GM18870 (cell line): ENCODE measurements at regions not wholly inside any gene's neighbourhood (a gene's known extent, or its start where the extent isn't known, plus 50 kb on each side); places are given as distances from the start of the nearest gene placed in this dataset.
"Not testable (repeated sequence)": the region's sequence is repeated elsewhere in the genome, so short reads cannot be mapped to it uniquely, and the experiment has no call there.

Experiments
- ATAC-seq: cut with Tn5 transposase; IDR thresholded peaks from one replicate; pipeline ENCODE4 v1.9.1; 2021; ENCODE audit warnings: moderate library complexity; ENCODE audit not compliant: unreplicated experiment

DNA sequence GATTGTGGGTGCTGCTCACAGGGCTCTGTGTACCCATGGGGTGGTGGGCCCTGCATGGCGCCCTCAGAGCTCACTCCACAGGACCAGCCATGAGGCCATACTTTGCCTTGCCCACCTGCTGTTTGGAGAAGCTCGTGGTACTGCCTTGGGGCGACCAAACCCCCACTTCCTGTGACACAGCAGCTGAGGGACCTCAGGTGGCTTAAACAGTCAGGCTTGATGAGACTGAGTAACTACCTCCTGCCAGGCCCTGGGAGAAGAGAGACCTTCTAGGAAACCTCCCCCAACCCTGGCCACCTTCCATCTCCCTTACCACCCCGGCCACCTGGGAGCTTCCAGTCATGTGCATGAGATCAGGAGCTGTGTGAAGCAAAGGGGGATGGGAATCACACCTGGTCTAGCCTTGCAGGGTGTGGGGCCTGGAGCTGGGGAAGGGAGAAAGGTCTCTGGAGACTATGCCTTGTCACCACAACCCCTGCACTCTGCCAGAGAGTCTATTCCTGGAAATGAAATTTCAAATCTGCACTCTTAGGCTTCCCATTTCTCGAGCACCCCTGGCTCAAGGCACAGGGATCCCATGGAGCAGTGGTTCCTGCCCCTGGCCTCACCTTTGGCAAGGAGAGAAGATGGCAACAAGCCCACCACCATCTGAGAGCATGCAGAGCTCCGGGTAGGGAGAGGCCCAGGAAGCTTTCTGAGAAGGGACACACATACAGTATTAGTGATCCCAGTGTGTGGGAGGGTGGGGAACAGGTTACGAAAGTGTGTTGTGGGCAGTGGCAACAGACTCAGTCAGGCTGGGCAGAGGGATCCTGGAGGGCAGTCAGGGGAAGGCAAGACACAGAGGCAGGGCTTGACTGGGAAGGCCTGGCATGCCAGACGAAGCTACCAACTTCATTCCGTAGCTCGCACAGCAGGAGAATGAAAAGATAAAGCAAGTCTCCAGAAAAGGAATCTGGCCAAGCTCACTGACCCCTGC, 125.0 kb downstream of the URI1 start:
- no peak for ATAC-seq

DNA sequence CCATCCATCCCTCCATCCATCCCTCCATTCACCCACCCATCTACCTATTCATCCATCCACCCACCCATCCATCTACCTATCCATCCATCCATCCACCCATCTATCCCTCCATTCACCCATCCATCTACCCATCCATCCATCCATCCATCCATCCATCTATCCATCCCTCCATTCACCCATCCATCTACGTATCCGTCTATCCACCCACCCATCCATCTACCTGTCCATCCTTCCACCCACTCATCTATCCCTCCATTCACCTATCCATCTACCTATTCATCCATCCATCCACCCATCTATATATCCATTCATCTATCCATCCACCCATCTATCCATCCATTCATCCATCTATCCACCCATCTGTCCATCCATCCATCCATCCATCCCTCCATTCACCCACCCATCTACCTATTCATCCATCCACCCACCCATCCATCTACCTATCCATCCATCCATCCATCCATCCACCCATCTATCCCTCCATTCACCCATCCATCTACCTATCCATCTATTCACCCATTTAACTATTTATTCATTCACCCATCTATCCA, 126.0 kb downstream of the URI1 start:
- not testable (repeated sequence) for ATAC-seq

- no peak for ATAC-seq
Observed at GRCh38 chr19:30068528-30069395, 126.7 kb downstream of the URI1 start.

- ATAC-seq, result no peak
Observed at GRCh38 chr19:30069535-30070197, 127.6 kb downstream of the URI1 start.

DNA sequence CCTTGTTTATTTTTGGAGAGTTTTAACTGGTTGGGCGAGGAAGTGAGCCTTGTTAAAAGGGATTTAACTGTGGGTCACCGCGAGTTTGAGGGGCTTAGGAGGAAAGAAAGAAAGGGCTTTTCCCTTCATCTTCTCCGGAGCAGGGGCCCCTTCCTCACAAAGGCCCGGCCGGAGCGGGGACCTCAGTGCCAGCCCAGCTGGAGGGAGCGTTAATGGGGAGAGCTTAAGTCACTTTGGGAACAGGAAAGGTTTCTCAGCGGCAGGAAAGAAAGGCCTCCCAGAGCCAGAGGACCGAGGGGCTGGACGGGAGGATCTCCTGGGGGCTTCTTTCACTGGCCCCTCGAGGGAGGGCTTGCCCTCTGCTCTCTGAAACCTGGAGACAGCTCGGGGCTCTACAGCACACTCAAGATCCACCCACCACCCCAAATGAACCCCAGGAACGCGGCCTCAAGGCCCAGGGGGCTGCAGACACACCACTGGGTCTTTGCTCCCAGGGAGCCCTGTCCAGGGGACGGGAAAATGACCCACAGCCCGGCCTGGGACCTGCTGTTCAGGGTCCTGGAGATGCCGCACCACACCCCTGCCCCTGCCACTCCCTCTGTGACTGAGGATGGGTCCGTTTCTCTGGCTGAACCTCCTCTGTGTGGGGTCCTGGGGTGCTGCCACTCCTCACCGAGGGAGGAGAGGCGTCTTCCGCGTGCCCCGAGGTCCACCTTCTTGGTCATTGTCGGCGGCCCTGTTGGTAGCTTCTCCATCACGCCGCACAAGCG, 128.3 kb downstream of the URI1 start:
- no peak for ATAC-seq

GRCh38 chr19:30070968-30071632, 129.1 kb downstream of the URI1 start:
- ATAC-seq, result no peak

DNA sequence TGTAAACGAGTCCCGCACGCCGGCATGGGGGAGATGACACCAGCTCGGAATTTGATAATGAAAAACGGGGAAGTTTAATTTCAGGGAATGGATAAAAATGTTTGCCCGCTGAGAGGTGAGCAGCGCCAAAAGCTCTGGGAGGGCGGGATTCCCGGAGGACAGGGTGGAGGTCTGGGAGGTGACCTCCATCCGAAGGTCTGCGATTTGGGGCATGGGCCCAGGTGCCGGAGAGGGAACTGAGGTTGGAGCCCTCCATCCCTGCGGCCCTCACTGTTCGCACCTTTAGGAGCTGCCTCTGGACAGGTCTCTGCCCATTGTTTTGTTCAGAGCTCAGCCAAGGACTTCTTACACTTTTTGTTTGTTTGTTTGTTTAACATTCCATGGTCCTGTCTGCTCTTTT, 129.8 kb downstream of the URI1 start:
- no peak for ATAC-seq

DNA sequence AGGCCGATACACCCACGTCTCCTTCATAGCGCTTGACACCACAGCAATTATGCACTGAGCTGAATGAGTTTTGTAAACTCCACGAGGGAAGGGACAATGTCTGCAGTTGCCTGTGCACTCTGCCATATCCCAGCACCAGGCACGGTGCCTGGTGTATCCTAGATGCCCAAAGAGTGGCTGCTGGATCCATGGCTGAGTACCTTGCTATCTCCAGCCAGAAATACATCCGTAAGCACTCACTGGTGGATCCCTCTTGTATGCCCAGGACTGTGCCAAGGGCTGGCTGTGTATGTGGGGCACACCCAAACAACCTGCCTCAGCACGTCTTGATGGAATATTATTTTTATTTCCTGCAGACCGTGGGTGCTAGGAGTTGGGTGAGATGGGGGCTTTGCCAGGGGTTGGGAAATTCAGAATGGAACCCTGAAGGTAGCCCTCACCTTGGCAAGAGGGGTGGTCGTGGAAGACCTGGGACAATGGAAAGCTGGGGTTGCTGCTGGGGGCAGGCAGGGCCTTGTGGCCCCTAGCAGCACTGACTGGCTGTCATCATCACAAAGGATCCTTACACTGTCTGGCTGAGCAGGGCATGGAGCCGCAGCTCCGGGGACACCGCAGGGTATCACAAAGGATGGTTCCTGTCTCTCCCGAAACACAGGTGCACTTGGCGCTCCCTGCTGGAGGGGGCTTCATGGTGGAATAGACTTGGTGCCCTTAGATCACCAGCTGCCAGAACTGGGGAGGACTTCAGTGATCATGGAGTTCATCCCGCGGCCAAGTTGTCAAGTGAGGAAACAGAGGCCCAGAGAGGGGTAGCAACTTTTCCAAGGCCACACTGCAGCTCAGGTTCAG, 131.3 kb downstream of the URI1 start:
- no peak for ATAC-seq

DNA sequence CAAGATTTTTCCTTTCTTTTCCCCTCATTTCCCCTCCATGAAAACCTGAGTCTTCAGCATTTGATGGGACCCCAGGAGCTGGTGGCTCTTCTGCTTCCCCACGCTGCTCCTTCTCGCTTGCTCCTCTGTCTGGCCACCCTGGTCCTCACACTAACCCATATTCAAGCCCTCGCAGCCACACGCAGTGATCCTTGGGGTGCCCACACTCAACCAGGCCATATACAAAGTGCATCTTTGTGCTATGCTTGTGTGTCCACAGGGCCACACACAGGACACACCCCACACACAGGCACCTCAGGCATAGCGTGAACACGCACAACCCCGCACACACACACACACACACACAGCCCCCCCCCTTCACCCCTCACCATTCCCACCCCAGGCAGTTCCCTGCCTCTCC, 132.1 kb downstream of the URI1 start:
- no peak for ATAC-seq

- ATAC-seq, result no peak
Observed at GRCh38 chr19:30074741-30075715, 133.0 kb downstream of the URI1 start.

DNA sequence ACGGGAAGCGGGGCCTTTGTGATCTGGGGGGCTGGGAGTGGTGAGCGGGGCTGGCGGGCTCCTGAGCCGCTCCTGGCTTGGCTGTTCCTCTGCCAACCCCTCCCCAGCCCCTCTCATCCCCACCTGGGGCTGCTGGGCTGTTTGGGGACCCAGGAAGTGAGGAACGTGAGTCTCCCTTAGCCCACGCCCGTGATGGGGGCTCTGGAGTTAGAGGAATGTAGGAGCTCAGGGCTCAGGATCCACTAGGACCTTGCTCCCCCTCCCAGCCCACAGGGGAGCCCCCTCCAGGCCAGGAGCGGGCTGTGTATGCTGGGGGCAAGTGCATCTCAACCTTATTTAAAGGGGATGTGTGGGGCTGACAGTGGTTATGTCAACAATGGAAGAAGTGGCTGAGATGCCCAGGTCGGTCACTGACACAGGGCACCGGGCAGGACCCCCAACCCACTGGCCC, 134.1 kb downstream of the URI1 start:
- no peak for ATAC-seq

- no peak for ATAC-seq
Observed at GRCh38 chr19:30076751-30077670, 135.0 kb downstream of the URI1 start.

DNA sequence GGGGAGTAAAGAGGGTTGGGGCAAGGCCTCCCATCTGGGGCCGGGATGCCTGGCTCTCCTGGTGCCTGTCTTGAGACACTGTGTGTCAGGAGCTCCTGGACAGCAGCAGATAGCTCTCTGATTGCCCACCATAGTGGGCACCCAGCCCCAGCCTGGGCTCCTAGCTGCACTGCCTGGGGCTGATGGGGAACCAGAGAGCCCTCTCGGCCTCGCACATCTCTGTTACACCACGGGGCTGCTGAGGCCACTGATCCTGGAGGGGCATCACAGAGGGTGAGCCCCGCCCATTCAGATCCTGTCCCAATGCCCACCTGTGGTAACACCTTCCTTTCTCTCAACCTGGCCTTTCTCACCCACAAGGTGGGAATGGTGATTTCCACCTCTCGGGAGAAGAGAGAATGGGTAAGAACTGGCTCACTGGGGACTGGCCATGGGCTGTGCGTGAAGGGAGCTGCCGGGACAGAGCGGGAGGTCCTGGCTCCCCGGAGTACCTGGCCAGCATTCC, 135.9 kb downstream of the URI1 start:
- no peak for ATAC-seq

- no peak for ATAC-seq
Observed at GRCh38 chr19:30078381-30078910, 136.4 kb downstream of the URI1 start.

DNA sequence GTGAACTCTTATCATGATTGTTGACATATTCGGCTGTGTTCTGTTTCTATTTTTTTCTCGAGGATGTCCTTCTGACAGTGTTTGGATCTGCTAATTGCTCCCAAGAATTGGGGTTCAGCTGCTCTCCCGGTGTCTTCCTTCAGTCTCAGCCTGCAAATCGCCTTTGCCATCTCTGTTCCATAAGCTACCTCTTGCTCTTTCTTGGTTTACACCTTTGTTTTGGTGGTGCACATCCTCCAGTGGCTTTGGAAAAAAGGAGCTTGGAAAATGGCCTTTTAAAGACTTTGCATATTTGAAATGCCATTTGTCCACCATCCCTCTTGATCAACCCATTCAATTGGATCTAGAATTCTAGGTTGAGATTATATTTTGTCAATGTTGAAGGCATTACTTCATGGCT, 137.2 kb downstream of the URI1 start:
- no peak for ATAC-seq

GRCh38 chr19:30082168-30082567, 140.1 kb downstream of the URI1 start:
- ATAC-seq, result no peak
